Heart left ventricle (tissue), 16 donors: ENCODE measurements at regions not wholly inside any gene's neighbourhood (a gene's known extent, or its start where the extent isn't known, plus 50 kb on each side); places are given as distances from the start of the nearest gene placed in this dataset.

Experiments used
- ATAC-seq, 4 donors: fragments of 200-7000 bp; cut with Tn5 transposase; one replicate each; pipeline ENCODE4 v1.9.1; 2020 to 2022; ENCODE audit warnings: moderate library complexity in 4 of 4, mild to moderate bottlenecking in 3 of 4, moderate number of reproducible peaks in 1 of 4
- DNase-seq, 5 donors: peaks; one replicate each; pipeline ENCODE4 v3.0.0-alpha.2; 2020
- H3K27ac ChIP-seq, 12 donors: fragments of 200-600 bp; sonication (generic) in 4 of 12; one replicate each; pipeline versions ENCODE4 v1.5.0 to v1.8.0; 2016 to 2022; ENCODE audit warnings: mild to moderate bottlenecking in 2 of 12
- H3K27me3 ChIP-seq, 9 donors: fragments of 200-600 bp; sonication (generic) in 2 of 9; one replicate each; pipeline versions ENCODE4 v1.5.1 to v1.8.0; 2016 to 2022; ENCODE audit warnings: mild to moderate bottlenecking in 3 of 9
- H3K36me3 ChIP-seq, 9 donors: fragments of 200-600 bp; sonication (generic) in 2 of 9; one replicate each; pipeline versions ENCODE4 v1.5.0 to v1.8.0; 2018 to 2022; ENCODE audit warnings: mild to moderate bottlenecking in 2 of 9
- H3K4me1 ChIP-seq, 12 donors: fragments of 200-600 bp; sonication (generic) in 4 of 12; one replicate each; pipeline versions ENCODE4 v1.5.0 to v1.8.0; 2016 to 2022; ENCODE audit warnings: mild to moderate bottlenecking in 3 of 12
- H3K4me3 ChIP-seq, 12 donors: fragments of 200-600 bp; sonication (generic) in 4 of 12; one replicate each; pipeline versions ENCODE4 v1.5.0 to v1.8.0; 2017 to 2022; ENCODE audit warnings: mild to moderate bottlenecking in 9 of 12, moderate library complexity in 4 of 12
- H3K9me3 ChIP-seq, 12 donors: fragments of 200-600 bp; sonication (generic) in 4 of 12; one replicate each; pipeline versions ENCODE4 v1.5.0 to v1.8.0; 2016 to 2022; ENCODE audit warnings: mild to moderate bottlenecking in 1 of 12
- CTCF ChIP-seq, 12 donors: fragments of 200-600 bp; sonication (generic) in 4 of 12; IDR thresholded peaks; one replicate each; pipeline versions ENCODE4 v1.5.0 to v1.8.0; 2018 to 2022; ENCODE audit warnings: antibody characterized with exemption in 12 of 12, mild to moderate bottlenecking in 5 of 12
- POLR2A ChIP-seq, 2 donors: fragments of 450-650 bp; IDR thresholded peaks; one replicate each; pipeline ENCODE4 v1.6.1; 2017; ENCODE audit warnings: antibody characterized with exemption in 2 of 2, mild to moderate bottlenecking in 2 of 2, moderate library complexity in 2 of 2
- WGBS, 4 donors: extraction: QIAGEN DNeasy Blood & Tissue Kit in 2 of 4; methylation state at CpG; one replicate each; pipeline versions ENCODE4 v1.1.5 to v1.1.7; 2013 to 2018; 5-methylcytosine and 5-hydroxymethylcytosine counted together
- intact Hi-C, 10 donors: fragments of 100-400 bp; cut with DNase I; formaldehyde crosslinking; loops; one replicate each; pipeline versions ENCODE4 v1.11.1 to v1.14.2; 2022
- donor health status: ischemic (EF 13 %, LVEDD 7.1; RV severe dilation, severe dysfunction).
- donor health status: healthy with polysubstance abuse.
- donor health status: DM: no; HTN: yes; CAD: no.
- donor health status: DM: no; HTN: no; CAD: no.
- donor health status: ischemic (EF 25% LVEDD 6.9; RV normal size, moderate dysfunction).
- donor health status: ischemic (EF 25% LVEDD 5.7; RV mildly dilated, moderate dysfunction).
- donor health status: healthy.
- donor health status: DM: yes; HTN: yes; CAD: no.
- donor health status: ischemic (EF 35%, LVEDD 5.7; RV mildly dilated, moderate dysfunction).
- donor health status: nonischemic (EF 11% LVEDD 7.7; RV severe dilation, severe dysfunction).
- donor health status: DM: yes; HTN: yes; CAD: no.
- donor health status: PGD.
- donor health status: ischemic (EF 29% LVEDD 5.4; RV normal size, mild dysfunction).
- donor health status: nonischemic (EF 23%, LVEDD 6.1; RV moderate dilation, normal function).

- intact Hi-C loops = no loop called here
- DNase-seq = no peak
- no peaks in the 10 kb centered on the region for H3K36me3 ChIP-seq
- peaks cover 0 to 11% (median 2%) of the 10 kb centered on the region in 12 donors for H3K9me3 ChIP-seq
- no peak overlapping the region for H3K27ac ChIP-seq
- TF ChIP-seq CTCF (IDR thresholded peaks at IDR 0.05) = no peak
- TF ChIP-seq POLR2A (IDR thresholded peaks at IDR 0.05) = no peak
- no peaks in the 10 kb centered on the region for H3K4me1 ChIP-seq
- no peaks in the 10 kb centered on the region for H3K27me3 ChIP-seq
- ATAC-seq = no peak
- 53 to 65% (median 57%) methylated on average over 2 of the region's 2 CpGs for WGBS, 4 donors
- no peak overlapping the region for H3K4me3 ChIP-seq
These were observed 106.1 kb upstream of the ANO4 start for GRCh38 chr12:100688451-100688864.

GRCh38 chr12:100692502-100692901, 102.1 kb upstream of the ANO4 start:
- Histone ChIP-seq H3K36me3 (no peaks in the 10 kb centered on the region), H3K27ac (no peak overlapping the region), H3K27me3 (no peaks in the 10 kb centered on the region), H3K4me3 (no peak overlapping the region), H3K4me1 (no peaks in the 10 kb centered on the region), H3K9me3 (no peaks in the 10 kb centered on the region)
- TF ChIP-seq CTCF (IDR thresholded peaks at IDR 0.05) (no peak), POLR2A (IDR thresholded peaks at IDR 0.05) (no peak)
- WGBS, 4 donors = 78 to 88% (median 84%) methylated on average over 1 of the region's 1 CpG
- ATAC-seq = no peak
- DNase-seq = no peak
- intact Hi-C loops = no loop called here

GRCh38 chr12:100698518-100698917, 96.1 kb upstream of the ANO4 start:
- 74 to 87% (median 78%) methylated on average over 2 of the region's 2 CpGs for WGBS, 4 donors
- no peak overlapping the region for H3K4me3 ChIP-seq
- no peak for ATAC-seq

DNA sequence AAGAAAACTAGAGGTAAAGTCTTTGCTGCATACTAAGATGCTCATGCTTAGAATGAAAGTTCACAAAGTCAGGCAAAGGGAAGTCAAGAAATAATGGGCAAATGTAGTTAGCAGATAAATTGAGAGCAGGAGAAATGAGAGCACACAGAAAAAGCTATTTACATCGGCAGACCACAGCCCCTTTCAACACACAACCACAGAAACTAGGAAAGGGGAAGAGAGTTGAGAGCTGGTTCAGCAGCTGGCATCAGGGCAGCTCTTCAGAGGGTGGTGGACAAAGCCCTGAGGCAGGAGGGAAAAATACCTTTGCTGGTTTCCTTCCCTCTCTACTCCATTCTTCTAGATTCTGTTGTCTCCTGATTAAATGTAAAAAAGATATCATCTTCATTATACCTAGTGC, 95.4 kb upstream of the ANO4 start:
- Histone ChIP-seq H3K27ac (no peak overlapping the region), H3K9me3 (no peaks in the 10 kb centered on the region), H3K27me3 (no peaks in the 10 kb centered on the region), H3K4me1 (no peaks in the 10 kb centered on the region), H3K36me3 (no peaks in the 10 kb centered on the region), H3K4me3 (no peak overlapping the region)
- intact Hi-C loops = no loop called here
- TF ChIP-seq POLR2A (IDR thresholded peaks at IDR 0.05) (no peak), CTCF (IDR thresholded peaks at IDR 0.05) (no peak)
- ATAC-seq (no peak), DNase-seq (no peak)
- 66 to 77% (median 76%) methylated on average over 1 of the region's 1 CpG for WGBS, 4 donors

More at GRCh38 chr12:100698518-100698917, 96.1 kb upstream of the ANO4 start:
- intact Hi-C loops = no loop called here
- Histone ChIP-seq H3K4me1 (no peaks in the 10 kb centered on the region), H3K36me3 (no peaks in the 10 kb centered on the region), H3K9me3 (no peaks in the 10 kb centered on the region), H3K27me3 (no peaks in the 10 kb centered on the region), H3K27ac (no peak overlapping the region)
- DNase-seq = no peak
- TF ChIP-seq CTCF (IDR thresholded peaks at IDR 0.05) = no peak
- TF ChIP-seq POLR2A (IDR thresholded peaks at IDR 0.05) = no peak
